H9 (cell line): ENCODE measurements at regions not wholly inside any gene's neighbourhood (a gene's known extent, or its start where the extent isn't known, plus 50 kb on each side); places are given as distances from the start of the nearest gene placed in this dataset.

Source experiments
- DNase-seq: peaks from one replicate; pipeline ENCODE4 v3.0.0-alpha.2; 2017
- H2AFZ ChIP-seq: one replicate; pipeline ENCODE4 v1.6.1; 2013; ENCODE audit warnings: mild to moderate bottlenecking, low read length, control low read depth, moderate library complexity
- H2AK5ac ChIP-seq: 2 replicates; pipeline ENCODE4 v1.6.1; 2013; ENCODE audit warnings: low read length, control low read depth, mixed read lengths; ENCODE audit not compliant: insufficient read length
- H2BK120ac ChIP-seq: one replicate; pipeline ENCODE4 v1.6.1; 2013; ENCODE audit warnings: low read depth, mild to moderate bottlenecking, low read length, control low read depth, inconsistent platforms; ENCODE audit not compliant: poor library complexity, severe bottlenecking
- H2BK12ac ChIP-seq: 2 replicates; pipeline ENCODE4 v1.6.1; 2013; ENCODE audit warnings: low read length, control low read depth, mixed read lengths, low read depth; ENCODE audit not compliant: insufficient read length
- H2BK15ac ChIP-seq: 2 replicates; pipeline ENCODE4 v1.6.1; 2013; ENCODE audit warnings: low read depth, low read length, control low read depth
- H2BK20ac ChIP-seq: one replicate; pipeline ENCODE4 v1.6.1; 2013; ENCODE audit warnings: low read depth, mild to moderate bottlenecking, low read length, control low read depth, inconsistent platforms; ENCODE audit not compliant: poor library complexity, severe bottlenecking
- H2BK5ac ChIP-seq: 2 replicates; pipeline ENCODE4 v1.6.1; 2013; ENCODE audit warnings: low read length, control low read depth, mixed read lengths; ENCODE audit not compliant: insufficient read length
- H3K14ac ChIP-seq: 2 replicates; pipeline ENCODE4 v1.6.1; 2013; ENCODE audit warnings: low read length, control low read depth; ENCODE audit not compliant: insufficient read depth
- H3K18ac ChIP-seq: 2 replicates; pipeline ENCODE4 v1.6.1; 2013; ENCODE audit warnings: low read depth, mild to moderate bottlenecking, mixed read lengths, low read length, control low read depth; ENCODE audit not compliant: insufficient read length
- H3K23ac ChIP-seq: 2 replicates; pipeline ENCODE4 v1.6.1; 2013; ENCODE audit warnings: low read length, control low read depth, mixed read lengths, low read depth; ENCODE audit not compliant: insufficient read length
- H3K23me2 ChIP-seq: 2 replicates; pipeline ENCODE4 v1.6.1; 2013; ENCODE audit warnings: low read depth, mild to moderate bottlenecking, mixed read lengths, low read length, control low read depth; ENCODE audit not compliant: insufficient read length, poor library complexity, severe bottlenecking
- H3K27ac ChIP-seq: 2 replicates; pipeline ENCODE4 v1.5.1; 2013; ENCODE audit warnings: low read length, control low read depth, mixed read lengths, low read depth; ENCODE audit not compliant: insufficient read length
- H3K27me3 ChIP-seq: 2 replicates; pipeline ENCODE4 v1.6.1; 2013; ENCODE audit warnings: low read length, control low read depth, inconsistent platforms; ENCODE audit not compliant: insufficient read depth
- H3K4ac ChIP-seq: 2 replicates; pipeline ENCODE4 v1.6.1; 2013; ENCODE audit warnings: low read depth, mild to moderate bottlenecking, control low read depth, inconsistent platforms, low read length, moderate library complexity
- H3K4me1 ChIP-seq: 2 replicates; pipeline ENCODE4 v1.6.1; 2013; ENCODE audit warnings: low read length, control low read depth, inconsistent platforms; ENCODE audit not compliant: insufficient read depth
- H3K4me2 ChIP-seq: 2 replicates; pipeline ENCODE4 v1.6.1; 2013; ENCODE audit warnings: low read length, control low read depth, mixed read lengths; ENCODE audit not compliant: insufficient read length, insufficient read depth
- H3K56ac ChIP-seq: 2 replicates; pipeline ENCODE4 v1.6.1; 2013; ENCODE audit warnings: low read depth, mild to moderate bottlenecking, mixed read lengths, low read length, control low read depth; ENCODE audit not compliant: insufficient read length
- H3K79me1 ChIP-seq: 2 replicates; pipeline ENCODE4 v1.6.1; 2013; ENCODE audit warnings: low read depth, mild to moderate bottlenecking, moderate library complexity, low read length, control low read depth, inconsistent platforms; ENCODE audit not compliant: insufficient read depth, poor library complexity, severe bottlenecking
- H3K79me2 ChIP-seq: 2 replicates; pipeline ENCODE4 v1.6.1; 2013; ENCODE audit warnings: low read length, control low read depth, inconsistent platforms; ENCODE audit not compliant: insufficient read depth
- H3K9ac ChIP-seq: 2 replicates; pipeline ENCODE4 v1.6.1; 2013; ENCODE audit warnings: low read length, control low read depth, mixed read lengths; ENCODE audit not compliant: insufficient read length; ENCODE audit errors: extremely low read depth
- H3K9me3 ChIP-seq: one replicate; pipeline ENCODE4 v1.6.1; 2013; ENCODE audit warnings: low read depth, low read length, inconsistent platforms; ENCODE audit not compliant: control insufficient read depth
- H3T11ph ChIP-seq: one replicate; pipeline ENCODE4 v1.6.1; 2013; ENCODE audit warnings: mild to moderate bottlenecking, low read length, control low read depth, inconsistent platforms
- H4K20me1 ChIP-seq: one replicate; pipeline ENCODE4 v1.6.1; 2013; ENCODE audit not compliant: control insufficient read depth, insufficient read length, insufficient read depth
- H4K5ac ChIP-seq: 2 replicates; pipeline ENCODE4 v1.6.1; 2013; ENCODE audit warnings: low read depth, mild to moderate bottlenecking, mixed read lengths, low read length, control low read depth; ENCODE audit not compliant: insufficient read length
- H4K8ac ChIP-seq: replicated peaks from 2 replicates; pipeline ENCODE4 v1.6.1; 2013; ENCODE audit warnings: low read length, control low read depth, mixed read lengths, low read depth; ENCODE audit not compliant: insufficient read length
- H4K91ac ChIP-seq: 2 replicates; pipeline ENCODE4 v1.6.1; 2013; ENCODE audit warnings: low read depth, mild to moderate bottlenecking, moderate library complexity, mixed read lengths, low read length, control low read depth; ENCODE audit not compliant: insufficient read length
- H3K27ac Mint-ChIP-seq, 3 experiments: 2 replicates in 2 of 3; 3 replicates in 1 of 3; pipeline ENCODE4 v1.8.0; 2020 to 2021; ENCODE audit warnings: mixed read lengths in 3 of 3, mild to moderate bottlenecking in 1 of 3, moderate library complexity in 1 of 3
- H3K27me3 Mint-ChIP-seq: 2 replicates; pipeline ENCODE4 v1.8.0; 2021; ENCODE audit warnings: low read depth, mild to moderate bottlenecking, moderate library complexity, mixed read lengths
- H3K36me3 Mint-ChIP-seq, 3 experiments: 2 replicates in 2 of 3; 3 replicates in 1 of 3; pipeline ENCODE4 v1.8.0; 2020 to 2021; ENCODE audit warnings: low read depth in 3 of 3, mixed read lengths in 3 of 3; ENCODE audit not compliant: insufficient read depth in 1 of 3
- H3K4me1 Mint-ChIP-seq, 2 experiments: 2 replicates each; pipeline ENCODE4 v1.8.0; 2020; ENCODE audit warnings: mixed read lengths in 2 of 2
- H3K4me3 Mint-ChIP-seq, 2 experiments: 2 replicates in 1 of 2; 3 replicates in 1 of 2; pipeline ENCODE4 v1.8.0; 2020 to 2021; ENCODE audit warnings: mild to moderate bottlenecking in 2 of 2, mixed read lengths in 2 of 2, moderate library complexity in 1 of 2
- H3K9me3 Mint-ChIP-seq, 2 experiments: 2 replicates in 1 of 2; 3 replicates in 1 of 2; pipeline ENCODE4 v1.8.0; 2020; ENCODE audit warnings: mild to moderate bottlenecking in 2 of 2, mixed read lengths in 2 of 2, moderate library complexity in 1 of 2
- WGBS: extraction: QIAGEN DNeasy Blood & Tissue Kit; methylation state at CpG from one replicate; pipeline ENCODE4 v1.1.7; 2013; ENCODE audit warnings: missing lambda C conversion rate, low lambda C conversion rate, mixed read lengths; ENCODE audit not compliant: insufficient read length; ENCODE audit errors: extremely low coverage; 5-methylcytosine and 5-hydroxymethylcytosine counted together
- TF ChIP-seq, protein P1 (sequence below): fragments of 200-600 bp; sonication (generic); conservative IDR thresholded peaks from 3 replicates; pipeline ENCODE4 v1.8.0; 2021; ENCODE audit warnings: antibody characterized with exemption, mild to moderate bottlenecking

GRCh38 chr4:123841447-123842121 is 445.0 kb downstream of the SPRY1 start:
- Mint-ChIP-seq H3K9me3 (peaks cover 8 to 11% of the 10 kb centered on the region in 2 experiments; a peak in 3 of 5 replicates), H3K4me1 (peaks cover 16 to 23% of the 10 kb centered on the region in 2 experiments), H3K27ac (no peak overlapping the region), H3K4me3 (no peak overlapping the region), H3K36me3 (peaks cover 0 to 21% (median 12%) of the 10 kb centered on the region in 3 experiments; a peak in 5 of 7 replicates), H3K27me3 (no peaks in the 10 kb centered on the region)
- Histone ChIP-seq H3K56ac (no peak overlapping the region), H2BK20ac (no peak overlapping the region), H3K23ac (no peak overlapping the region), H3K27me3 (no peaks in the 10 kb centered on the region), H2BK120ac (no peak overlapping the region), H4K5ac (no peak overlapping the region), H3K9ac (no peak overlapping the region), H2BK12ac (no peak overlapping the region), H3K27ac (no peak overlapping the region), H3K23me2 (no peaks in the 10 kb centered on the region), H2AFZ (no peak overlapping the region), H4K8ac (no peak overlapping the region), H3K4me1 (no peaks in the 10 kb centered on the region; the same call in 1 of the 2 replicates), H4K20me1 (no peaks in the 10 kb centered on the region), H3K4ac (no peak overlapping the region), H3T11ph (no peak overlapping the region), H3K14ac (no peak overlapping the region), H2BK15ac (no peak overlapping the region), H3K79me2 (no peaks in the 10 kb centered on the region), H2AK5ac (no peak overlapping the region), H3K4me2 (no peak overlapping the region), H3K18ac (no peak overlapping the region), H4K91ac (no peak overlapping the region), H3K9me3 (no peaks in the 10 kb centered on the region), H2BK5ac (no peak overlapping the region), H3K79me1 (no peaks in the 10 kb centered on the region)
- TF ChIP-seq, protein P1, sequence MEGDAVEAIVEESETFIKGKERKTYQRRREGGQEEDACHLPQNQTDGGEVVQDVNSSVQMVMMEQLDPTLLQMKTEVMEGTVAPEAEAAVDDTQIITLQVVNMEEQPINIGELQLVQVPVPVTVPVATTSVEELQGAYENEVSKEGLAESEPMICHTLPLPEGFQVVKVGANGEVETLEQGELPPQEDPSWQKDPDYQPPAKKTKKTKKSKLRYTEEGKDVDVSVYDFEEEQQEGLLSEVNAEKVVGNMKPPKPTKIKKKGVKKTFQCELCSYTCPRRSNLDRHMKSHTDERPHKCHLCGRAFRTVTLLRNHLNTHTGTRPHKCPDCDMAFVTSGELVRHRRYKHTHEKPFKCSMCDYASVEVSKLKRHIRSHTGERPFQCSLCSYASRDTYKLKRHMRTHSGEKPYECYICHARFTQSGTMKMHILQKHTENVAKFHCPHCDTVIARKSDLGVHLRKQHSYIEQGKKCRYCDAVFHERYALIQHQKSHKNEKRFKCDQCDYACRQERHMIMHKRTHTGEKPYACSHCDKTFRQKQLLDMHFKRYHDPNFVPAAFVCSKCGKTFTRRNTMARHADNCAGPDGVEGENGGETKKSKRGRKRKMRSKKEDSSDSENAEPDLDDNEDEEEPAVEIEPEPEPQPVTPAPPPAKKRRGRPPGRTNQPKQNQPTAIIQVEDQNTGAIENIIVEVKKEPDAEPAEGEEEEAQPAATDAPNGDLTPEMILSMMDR: no peak
- no peak for DNase-seq
- no CpG with 5 or more reads among the region's 6 CpGs for WGBS
